ENCODE measurements at regions not wholly inside any gene's neighbourhood (a gene's known extent, or its start where the extent isn't known, plus 50 kb on each side); places are given as distances from the start of the nearest gene placed in this dataset.

DNA sequence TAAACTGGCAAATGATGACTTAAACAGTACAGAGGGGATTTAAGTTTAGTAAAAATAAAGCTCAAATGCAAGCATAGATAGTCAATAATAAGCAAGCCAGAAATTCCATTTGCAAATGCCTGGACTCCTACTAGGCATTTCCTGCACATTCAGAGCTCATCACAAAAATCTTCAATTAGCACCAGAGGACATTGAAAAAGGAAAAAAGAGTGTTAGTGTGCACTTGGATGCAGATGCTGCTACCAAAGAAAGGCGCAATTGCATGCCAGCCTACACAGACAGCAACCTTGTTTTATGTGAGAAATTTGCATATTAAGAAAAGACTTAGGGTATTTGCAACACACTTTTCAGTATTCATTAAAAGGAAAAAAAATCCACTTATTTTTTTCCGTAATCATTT lies 282.1 kb downstream of the GRIA2 start:
- DNase-seq = no peak

DNA sequence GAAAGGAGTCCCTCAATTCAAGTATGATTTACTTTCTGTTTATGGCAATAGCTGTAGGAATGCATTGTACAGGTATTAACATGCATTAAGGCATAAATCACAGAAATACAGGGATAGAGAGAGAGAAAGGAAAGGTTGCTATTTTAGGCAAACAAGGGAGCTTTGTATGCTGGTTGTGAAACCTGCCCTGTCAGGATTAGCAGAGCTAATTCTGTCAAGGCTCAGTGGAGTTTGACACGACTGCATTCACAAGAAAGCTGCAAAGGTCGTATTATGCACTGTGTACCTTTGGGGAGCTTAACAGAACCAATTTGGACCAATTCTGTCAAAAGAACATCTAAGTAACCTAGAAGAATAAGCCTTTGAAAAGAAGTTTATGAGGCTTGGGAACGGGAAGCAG lies 239.3 kb downstream of the GRIA2 start:
- no peaks in the 10 kb centered on the region for H3K4me1 ChIP-seq
- no peak for ATAC-seq
- intact Hi-C loops (cut with DNase I) = no loop called here
- H3K36me3 ChIP-seq = no peaks in the 10 kb centered on the region
- DNase-seq = no peak
- no peak overlapping the region for H3K27ac ChIP-seq
- TF ChIP-seq, protein P1, sequence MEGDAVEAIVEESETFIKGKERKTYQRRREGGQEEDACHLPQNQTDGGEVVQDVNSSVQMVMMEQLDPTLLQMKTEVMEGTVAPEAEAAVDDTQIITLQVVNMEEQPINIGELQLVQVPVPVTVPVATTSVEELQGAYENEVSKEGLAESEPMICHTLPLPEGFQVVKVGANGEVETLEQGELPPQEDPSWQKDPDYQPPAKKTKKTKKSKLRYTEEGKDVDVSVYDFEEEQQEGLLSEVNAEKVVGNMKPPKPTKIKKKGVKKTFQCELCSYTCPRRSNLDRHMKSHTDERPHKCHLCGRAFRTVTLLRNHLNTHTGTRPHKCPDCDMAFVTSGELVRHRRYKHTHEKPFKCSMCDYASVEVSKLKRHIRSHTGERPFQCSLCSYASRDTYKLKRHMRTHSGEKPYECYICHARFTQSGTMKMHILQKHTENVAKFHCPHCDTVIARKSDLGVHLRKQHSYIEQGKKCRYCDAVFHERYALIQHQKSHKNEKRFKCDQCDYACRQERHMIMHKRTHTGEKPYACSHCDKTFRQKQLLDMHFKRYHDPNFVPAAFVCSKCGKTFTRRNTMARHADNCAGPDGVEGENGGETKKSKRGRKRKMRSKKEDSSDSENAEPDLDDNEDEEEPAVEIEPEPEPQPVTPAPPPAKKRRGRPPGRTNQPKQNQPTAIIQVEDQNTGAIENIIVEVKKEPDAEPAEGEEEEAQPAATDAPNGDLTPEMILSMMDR (IDR thresholded peaks at IDR 0.05) = no peak
- peaks cover 0 to 4% (median 0%) of the 10 kb centered on the region in 7 donors for H3K27me3 ChIP-seq
- no peak overlapping the region for H3K4me3 ChIP-seq
- H3K9me3 ChIP-seq = peaks cover 0 to 15% (median 0%) of the 10 kb centered on the region in 11 donors
- WGBS, 2 donors = 44 to 55% methylated on average over 3 of the region's 3 CpGs

More for the DNA sequence above, 282.1 kb downstream of the GRIA2 start:
- Histone ChIP-seq H3K9me3 (no peaks in the 10 kb centered on the region), H3K36me3 (no peaks in the 10 kb centered on the region), H3K4me3 (no peak overlapping the region), H3K27me3 (no peaks in the 10 kb centered on the region), H3K4me1 (no peaks in the 10 kb centered on the region), H3K27ac (no peak overlapping the region)
- ATAC-seq = no peak
- TF ChIP-seq, protein P1 (IDR thresholded peaks at IDR 0.05) = no peak
- WGBS, 2 donors = 91 to 94% methylated on average over 2 of the region's 2 CpGs
- intact Hi-C loops (cut with DNase I) = no loop called here

DNA sequence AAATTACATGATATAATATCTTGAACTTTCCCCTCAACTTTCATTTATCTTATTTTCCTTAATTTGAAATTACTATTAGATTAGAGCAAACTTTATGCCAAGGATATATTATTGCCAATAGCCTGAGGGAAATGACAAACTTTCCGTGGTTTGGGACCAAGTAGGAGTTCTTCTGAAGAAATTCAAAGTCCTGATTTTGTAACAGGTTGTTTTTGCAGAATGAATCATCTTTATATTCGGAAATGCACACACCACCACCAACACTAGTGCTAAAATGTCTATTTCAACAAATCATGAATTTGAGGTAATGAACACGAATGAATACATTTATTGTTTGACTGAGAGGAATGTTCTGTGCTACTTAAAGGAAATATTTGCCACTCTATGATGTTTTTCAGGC lies 226.7 kb downstream of the GRIA2 start:
- 63% methylated on average over 3 of the region's 3 CpGs for WGBS, 2 donors
- peaks cover 0 to 4% (median 0%) of the 10 kb centered on the region in 11 donors for H3K9me3 ChIP-seq
- H3K27ac ChIP-seq = no peak overlapping the region
- DNase-seq = no peak
- H3K4me1 ChIP-seq = no peaks in the 10 kb centered on the region
- H3K4me3 ChIP-seq = no peak overlapping the region
- TF ChIP-seq, protein P1 (IDR thresholded peaks at IDR 0.05) = no peak
- ATAC-seq = no peak
- intact Hi-C loops (cut with DNase I) = no loop called here
- no peaks in the 10 kb centered on the region for H3K36me3 ChIP-seq
- H3K27me3 ChIP-seq = no peaks in the 10 kb centered on the region

DNA sequence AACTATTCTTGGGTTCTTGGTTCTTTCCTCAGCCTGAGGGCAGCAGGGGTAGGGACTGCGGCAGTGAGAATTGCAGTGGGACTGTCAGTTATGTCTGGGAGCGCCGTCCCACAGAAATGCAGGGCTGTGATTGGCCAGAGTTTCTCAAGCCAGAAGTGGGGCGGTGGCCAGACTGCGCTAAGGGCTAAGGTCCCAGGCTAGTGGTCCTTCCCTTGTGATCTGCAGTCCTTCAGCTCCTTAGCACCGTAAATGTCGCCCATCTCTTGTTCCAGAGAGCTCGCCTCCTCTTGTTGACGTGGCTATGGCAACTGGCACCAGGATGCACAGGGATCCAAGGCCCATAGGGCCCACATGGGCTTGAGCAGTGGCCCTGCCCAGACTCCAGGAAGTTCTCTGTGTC lies 223.5 kb downstream of the GRIA2 start:
- H3K36me3 ChIP-seq = no peaks in the 10 kb centered on the region
- H3K9me3 ChIP-seq = peaks cover 0 to 4% (median 0%) of the 10 kb centered on the region in 11 donors
- ATAC-seq (no peak), DNase-seq (no peak)
- 94 to 96% methylated on average over 9 of the region's 9 CpGs for WGBS, 2 donors
- intact Hi-C loops (cut with DNase I) = no loop called here
- H3K27ac ChIP-seq = no peak overlapping the region
- TF ChIP-seq, protein P1 (IDR thresholded peaks at IDR 0.05) = no peak
- H3K27me3 ChIP-seq = no peaks in the 10 kb centered on the region
- no peaks in the 10 kb centered on the region for H3K4me1 ChIP-seq
- no peak overlapping the region for H3K4me3 ChIP-seq
